ENCODE measurements at regions not wholly inside any gene's neighbourhood (a gene's known extent, or its start where the extent isn't known, plus 50 kb on each side); places are given as distances from the start of the nearest gene placed in this dataset.

DNA sequence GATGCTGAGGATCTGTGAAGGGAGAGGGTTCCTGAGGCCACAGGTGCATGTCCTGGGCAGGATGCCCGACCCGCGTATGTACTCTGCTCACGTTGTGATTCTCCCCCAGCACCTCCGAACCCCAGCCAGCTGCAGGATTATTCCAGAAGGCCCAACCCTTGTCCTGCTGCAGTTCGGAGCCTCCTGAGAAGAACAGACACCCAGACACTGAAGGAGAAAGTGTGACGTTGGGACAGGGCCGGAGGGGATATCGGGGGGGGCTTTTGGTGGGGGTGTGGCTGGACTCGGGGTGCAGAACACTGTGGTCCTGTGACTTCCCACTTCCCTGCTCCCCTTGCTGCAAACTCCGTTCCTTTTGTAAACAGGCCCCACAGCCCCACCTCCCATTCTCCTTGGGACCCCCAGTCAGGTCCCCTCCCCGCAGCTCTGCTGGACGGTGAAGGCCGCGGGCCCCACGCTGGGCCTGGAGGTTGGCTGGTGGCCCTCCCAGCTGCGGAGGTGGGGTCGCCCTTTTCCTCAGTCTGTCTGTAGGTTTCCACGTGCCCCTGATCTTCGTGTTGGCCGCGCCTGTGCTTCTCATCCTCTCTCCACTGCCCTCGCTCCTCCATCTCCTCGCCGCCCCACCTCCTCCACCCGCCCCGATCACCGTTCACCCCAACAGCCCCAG lies 83.0 kb upstream of the ADRA2C start:
- DNase-seq: no peak

GRCh38 chr4:3682236-3683076 lies 83.7 kb upstream of the ADRA2C start:
- no peak for DNase-seq

DNA sequence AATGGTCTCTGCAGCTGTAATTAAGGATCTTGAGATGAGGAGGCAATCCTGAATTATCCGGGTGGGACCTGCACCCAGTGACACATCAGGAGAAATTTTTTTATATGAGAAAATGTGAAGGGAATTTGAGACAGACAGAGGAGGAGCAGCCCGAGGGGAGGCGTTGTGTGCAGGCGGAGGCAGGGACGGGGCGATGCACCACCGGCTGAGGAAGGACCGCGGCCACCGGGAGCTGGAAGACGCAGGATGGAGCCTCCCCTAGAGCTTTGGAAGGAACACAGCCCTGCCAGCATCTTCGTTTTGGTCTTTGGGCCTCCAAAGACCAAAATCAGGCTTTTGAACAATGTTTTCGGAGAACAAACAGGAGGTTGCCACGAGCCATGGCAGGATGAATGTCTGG lies 85.0 kb upstream of the ADRA2C start:
- DNase-seq: no peak

DNA sequence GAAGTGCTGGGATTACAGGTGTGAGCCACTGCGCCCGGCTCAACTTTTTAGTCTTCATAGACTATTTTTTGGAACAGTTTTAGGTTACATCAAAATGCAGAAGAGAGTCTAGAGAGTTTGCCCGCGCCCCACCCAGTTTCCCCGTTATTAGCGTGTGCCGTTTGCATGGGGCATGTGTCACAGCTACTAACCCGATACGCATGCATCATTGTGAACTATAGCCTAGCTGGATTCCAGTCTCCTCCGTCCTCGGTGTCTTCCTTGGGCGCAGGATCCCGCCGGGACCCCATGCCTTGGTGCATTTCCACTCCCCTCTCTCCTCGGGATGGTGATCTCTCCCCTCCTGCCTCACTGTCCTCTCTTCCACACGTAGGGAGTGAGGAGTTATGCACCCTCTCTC lies 85.5 kb upstream of the ADRA2C start:
- DNase-seq: no peak

GRCh38 chr4:3679851-3680311 lies 86.3 kb upstream of the ADRA2C start:
- peak in 1 of 3 experiments; percentile 55 for DNase-seq

- no peak for DNase-seq
Observed at GRCh38 chr4:3679071-3679825, 86.9 kb upstream of the ADRA2C start.

GRCh38 chr4:3677748-3678070 lies 88.5 kb upstream of the ADRA2C start:
- DNase-seq: no peak

- no peak for DNase-seq
Observed at GRCh38 chr4:3676907-3677747, 89.1 kb upstream of the ADRA2C start.

GRCh38 chr4:3676196-3676595 lies 90.0 kb upstream of the ADRA2C start:
- DNase-seq: peak in 1 of 3 experiments; percentile 4

DNA sequence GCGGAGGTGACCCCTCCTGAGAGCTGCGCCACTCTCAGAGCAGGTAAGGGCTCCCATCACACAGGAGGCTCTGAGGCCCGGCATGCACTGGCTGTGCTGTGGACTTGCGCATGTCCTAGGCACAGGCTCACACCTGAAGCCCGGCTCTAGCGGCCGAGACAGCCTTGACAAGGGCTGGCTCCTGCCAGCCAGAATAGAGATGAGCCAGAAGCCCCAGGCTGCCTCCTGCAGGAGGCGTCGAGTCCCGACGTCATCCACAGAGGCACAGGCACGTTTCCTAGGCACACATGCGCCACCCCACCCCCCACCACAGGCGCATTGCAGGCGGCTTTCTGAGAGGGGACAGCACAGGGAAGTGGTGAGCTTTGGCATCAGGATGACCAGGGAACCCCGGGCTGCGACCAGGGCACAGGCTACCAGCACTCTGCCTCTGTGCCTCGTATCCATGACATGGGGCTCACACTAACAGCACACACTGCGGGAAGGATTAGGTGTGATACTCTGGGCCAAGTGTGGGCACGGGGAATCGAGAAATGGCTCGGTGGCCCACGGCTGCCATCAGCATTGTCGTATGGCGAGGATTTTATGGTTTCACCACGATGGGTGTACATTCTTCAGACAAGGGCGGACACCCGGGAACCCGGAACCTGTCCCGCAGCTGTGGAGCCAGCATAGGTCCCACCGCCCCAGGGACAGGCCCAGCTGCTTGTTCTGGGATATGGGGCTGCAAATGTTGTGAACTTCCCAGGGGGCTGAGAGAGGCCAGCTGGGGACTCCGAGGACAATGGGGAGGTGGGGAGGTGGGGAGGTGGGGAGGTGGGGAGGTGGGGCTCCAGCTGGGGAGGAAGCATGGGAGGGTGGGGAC lies 90.7 kb upstream of the ADRA2C start:
- DNase-seq: no peak

- DNase-seq: no peak
Observed at GRCh38 chr4:3674479-3674851, 91.7 kb upstream of the ADRA2C start.

DNA sequence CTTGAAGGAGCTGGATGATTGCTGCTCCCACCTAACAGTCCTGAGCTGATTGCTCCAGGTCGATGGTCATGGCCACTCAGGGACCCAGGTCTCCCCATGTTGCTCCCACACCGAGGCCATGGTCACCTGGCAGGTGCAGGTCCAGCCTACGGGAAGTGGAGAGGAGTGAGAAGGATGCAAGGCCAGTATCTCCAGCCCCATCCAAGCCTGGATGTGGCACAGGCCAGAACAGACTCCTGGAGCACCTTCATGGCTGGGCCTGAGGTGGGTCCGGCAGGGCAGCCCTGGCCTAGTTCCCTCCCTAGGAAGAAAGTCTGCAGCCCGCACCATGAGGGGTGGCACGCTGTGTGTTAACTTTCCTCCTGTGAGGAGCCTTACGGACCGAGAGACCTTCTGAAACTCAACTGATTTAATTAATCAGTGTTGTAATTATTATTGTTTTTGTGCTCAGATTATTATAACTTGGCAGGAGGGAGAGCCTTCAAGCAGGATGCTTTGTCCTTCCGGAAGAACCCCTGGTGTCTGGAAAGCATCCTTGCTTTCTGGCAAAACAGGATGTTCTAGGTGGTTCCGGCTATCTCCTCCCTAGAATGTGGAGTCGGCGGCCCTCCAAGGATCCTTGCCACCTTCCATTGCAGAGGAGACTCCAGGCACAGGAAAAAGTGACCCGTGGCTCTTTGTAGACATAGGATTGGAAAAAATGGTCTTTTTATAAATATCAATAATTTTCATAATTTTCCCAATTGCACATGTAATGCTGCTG lies 92.3 kb upstream of the ADRA2C start:
- no peak for DNase-seq

GRCh38 chr4:3673176-3673575 lies 93.0 kb upstream of the ADRA2C start:
- DNase-seq: no peak

DNA sequence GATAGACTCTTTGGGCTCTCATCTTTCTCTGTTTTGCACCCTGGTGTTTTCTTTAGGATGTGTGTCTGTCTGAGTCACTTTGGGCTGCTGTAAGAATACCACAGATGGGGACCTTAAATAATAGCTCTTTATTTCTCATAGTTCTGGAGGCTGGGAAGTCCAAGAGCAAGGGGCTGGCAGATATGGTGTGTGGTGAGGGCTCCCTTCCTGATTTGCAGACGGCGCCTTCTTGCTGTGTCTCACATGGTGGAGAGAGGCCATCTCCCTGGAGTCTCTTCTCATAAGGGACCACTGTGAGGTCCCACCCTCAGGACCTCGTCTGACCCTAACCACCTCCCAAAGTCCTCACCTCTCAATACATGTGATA lies 93.7 kb upstream of the ADRA2C start:
- no peak for DNase-seq

DNA sequence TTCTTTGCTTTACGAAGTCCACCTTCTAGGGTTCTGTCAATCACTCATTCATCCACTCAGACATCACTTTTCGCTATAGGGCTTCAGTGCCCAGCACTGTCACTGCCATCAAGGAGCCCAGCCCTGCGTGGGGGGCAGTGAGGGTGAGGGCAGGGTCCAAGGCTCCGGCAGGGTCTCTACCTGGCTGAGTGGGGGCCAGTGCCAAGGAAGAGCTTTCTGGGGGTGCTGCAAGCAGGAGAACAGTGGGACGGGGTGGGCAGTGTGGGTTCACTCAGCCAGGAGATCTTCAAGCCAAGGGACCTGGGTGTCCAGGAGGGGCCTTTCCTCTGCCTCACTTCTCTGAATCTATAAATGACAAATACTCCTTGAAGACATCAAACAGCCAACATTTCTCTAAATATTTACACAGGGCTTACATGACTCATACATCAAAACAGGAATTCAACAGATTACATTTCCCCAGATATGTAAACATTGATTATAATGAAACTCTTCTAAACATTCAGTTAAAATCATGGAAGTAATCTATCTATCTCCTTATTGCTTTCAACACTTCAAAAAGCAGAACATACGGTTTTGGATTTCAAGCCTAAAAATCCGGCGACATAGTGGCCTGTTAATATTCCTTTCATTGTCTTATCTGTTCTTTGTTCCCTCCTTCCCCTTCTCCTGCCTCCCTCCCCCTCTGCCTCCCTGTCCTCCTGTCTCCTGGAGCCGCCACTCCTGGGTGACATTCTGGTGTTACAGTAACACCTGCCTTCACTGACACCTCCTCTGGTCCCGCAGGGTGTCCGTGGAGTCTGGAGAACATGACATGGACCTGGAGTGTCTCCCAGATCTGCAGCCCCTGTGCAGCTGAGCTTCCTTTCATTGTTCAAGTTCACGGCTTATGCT lies 94.4 kb upstream of the ADRA2C start:
- peak in 2 of 3 experiments; percentile 12 to 42 for DNase-seq

DNA sequence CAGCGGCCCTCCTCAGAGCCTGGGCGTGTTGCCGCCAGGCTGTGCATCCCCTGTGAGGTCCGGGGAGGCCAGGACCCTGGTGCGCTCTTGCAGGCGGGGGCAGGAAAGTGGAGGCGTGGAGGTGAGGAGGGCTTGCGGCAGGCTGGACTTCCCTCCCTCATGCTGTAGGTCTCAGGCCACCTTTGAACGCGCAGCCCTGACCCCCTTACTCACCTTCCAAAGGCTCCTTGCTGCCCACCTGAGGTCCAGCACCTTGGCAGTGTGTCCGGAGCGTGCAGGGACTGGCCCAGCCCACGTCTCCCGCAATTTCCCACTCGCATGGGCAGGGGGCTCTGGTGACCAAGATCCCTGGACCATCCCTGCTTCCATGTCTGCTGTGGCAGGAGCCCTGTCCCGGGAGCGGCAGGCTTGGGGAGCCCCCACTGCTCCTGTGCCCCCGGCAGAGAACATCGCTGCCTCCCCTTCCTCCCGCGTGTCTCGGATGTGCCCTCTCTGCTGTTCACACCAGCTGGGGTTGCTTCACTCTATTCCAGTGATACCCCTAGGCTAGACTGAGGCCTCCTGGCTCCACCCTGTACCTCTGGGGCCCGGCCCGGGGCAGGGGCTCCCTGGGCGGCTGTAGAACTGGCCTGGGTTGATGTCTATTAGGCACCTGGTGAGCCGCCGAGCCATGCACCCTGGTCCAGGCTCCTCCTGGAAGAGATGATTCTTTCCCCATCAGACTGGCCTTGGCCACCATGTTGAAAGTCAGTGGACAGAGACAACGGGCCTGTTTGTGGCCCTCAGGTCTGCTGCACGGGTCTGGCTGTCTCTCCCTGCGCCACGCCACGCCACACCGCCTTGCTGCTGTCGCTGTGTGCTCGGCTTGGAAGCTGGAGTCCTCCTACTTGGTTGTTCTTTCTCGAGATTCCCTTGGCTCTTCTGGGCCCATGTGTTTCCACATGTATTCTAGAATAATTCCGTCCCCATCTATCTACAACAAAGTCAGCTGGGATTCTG lies 95.4 kb upstream of the ADRA2C start:
- no peak for DNase-seq

DNA sequence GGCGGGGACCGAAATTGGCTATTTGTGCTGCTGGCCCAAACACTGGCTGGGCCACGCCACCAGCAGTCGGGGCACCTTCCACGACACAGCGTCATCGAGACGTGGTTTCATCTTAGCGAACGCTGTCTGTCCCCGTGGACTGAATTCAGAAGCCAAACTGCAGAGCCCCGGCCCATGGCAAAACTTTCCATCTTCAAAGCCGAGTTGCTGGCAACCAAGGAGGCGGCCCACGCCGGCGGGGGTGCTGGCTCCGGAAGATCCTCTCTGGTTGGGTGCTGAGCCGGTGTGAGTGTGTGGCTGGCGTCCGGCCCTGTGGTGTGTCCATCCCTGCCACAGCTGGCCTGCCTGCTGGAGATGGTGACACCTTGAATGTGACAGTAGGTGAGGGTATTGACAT lies 96.6 kb upstream of the ADRA2C start:
- DNase-seq: no peak

- no peak for DNase-seq
Observed at GRCh38 chr4:3668825-3669552, 97.2 kb upstream of the ADRA2C start.

All from NCI-H1417 (cell line).